C4-2B (cell line): ENCODE measurements at regions not wholly inside any gene's neighbourhood (a gene's known extent, or its start where the extent isn't known, plus 50 kb on each side); places are given as distances from the start of the nearest gene placed in this dataset.

Experiments
- ZFX ChIP-seq: fragments of 450-650 bp; IDR thresholded peaks from 2 replicates; pipeline ENCODE4 v1.6.1; 2017
- TF ChIP-seq, protein P1 (sequence below): fragments of 450-650 bp; conservative IDR thresholded peaks from 2 replicates; pipeline ENCODE4 v1.5.1; 2017; ENCODE audit warnings: mild to moderate bottlenecking

DNA sequence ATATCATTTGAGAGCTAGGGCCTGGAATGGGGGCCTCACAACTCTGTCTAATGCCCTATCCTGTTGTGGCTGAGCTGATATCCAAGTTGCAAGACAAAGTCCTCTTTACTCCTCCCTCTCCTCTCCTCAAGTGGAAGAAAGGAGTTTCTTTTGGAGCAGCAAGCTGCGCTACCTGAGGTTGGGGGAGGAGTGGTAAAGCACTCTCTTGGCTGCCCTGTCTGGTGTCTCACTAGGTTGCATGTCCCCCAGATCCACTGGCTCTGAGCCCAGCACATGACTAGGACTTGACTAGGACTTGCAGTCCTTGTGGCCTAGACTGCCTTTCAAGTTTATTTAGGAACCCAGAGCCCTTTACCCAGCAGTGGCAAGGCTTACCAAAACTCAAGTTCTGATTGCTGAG, 141.1 kb upstream of the SETMAR start:
- TF ChIP-seq, protein P1, sequence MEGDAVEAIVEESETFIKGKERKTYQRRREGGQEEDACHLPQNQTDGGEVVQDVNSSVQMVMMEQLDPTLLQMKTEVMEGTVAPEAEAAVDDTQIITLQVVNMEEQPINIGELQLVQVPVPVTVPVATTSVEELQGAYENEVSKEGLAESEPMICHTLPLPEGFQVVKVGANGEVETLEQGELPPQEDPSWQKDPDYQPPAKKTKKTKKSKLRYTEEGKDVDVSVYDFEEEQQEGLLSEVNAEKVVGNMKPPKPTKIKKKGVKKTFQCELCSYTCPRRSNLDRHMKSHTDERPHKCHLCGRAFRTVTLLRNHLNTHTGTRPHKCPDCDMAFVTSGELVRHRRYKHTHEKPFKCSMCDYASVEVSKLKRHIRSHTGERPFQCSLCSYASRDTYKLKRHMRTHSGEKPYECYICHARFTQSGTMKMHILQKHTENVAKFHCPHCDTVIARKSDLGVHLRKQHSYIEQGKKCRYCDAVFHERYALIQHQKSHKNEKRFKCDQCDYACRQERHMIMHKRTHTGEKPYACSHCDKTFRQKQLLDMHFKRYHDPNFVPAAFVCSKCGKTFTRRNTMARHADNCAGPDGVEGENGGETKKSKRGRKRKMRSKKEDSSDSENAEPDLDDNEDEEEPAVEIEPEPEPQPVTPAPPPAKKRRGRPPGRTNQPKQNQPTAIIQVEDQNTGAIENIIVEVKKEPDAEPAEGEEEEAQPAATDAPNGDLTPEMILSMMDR, result no peak
- TF ChIP-seq ZFX, result no peak
